ENCODE measurements at regions not wholly inside any gene's neighbourhood (a gene's known extent, or its start where the extent isn't known, plus 50 kb on each side); places are given as distances from the start of the nearest gene placed in this dataset.

DNA sequence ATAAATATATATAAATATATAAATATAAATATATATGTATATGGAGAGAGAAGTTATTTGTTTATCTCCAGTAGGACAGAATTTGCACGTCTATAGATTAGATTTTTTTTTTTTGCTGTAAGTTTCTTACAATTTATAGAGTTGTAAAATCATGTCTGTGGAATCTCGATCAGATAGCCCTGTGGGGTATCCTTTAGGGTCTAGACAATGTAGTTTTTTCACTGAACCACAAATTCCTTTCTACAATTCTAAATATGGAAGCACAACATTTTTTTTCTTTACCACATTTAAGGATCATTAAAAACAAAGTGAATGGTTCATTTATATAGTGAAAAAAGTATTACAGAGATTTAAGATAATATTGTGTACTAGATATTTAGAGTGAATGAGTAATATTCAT, 384.2 kb upstream of the ZNF608 start:
- Mint-ChIP-seq H3K27ac (no peak overlapping the region), H3K36me3 (no peaks in the 10 kb centered on the region), H3K4me3 (no peak overlapping the region), H3K27me3 (ENCODE audit: low read depth in 3 of 3) (peaks cover 0 to 4% (median 0%) of the 10 kb centered on the region in 3 donors), H3K4me1 (no peaks in the 10 kb centered on the region), H3K9me3 (peaks cover 0 to 5% (median 0%) of the 10 kb centered on the region in 6 donors)
- no peak for DNase-seq

GRCh38 chr5:125134216-125135081, 388.0 kb upstream of the ZNF608 start:
- no peaks in the 10 kb centered on the region for H3K9me3 Mint-ChIP-seq

DNA sequence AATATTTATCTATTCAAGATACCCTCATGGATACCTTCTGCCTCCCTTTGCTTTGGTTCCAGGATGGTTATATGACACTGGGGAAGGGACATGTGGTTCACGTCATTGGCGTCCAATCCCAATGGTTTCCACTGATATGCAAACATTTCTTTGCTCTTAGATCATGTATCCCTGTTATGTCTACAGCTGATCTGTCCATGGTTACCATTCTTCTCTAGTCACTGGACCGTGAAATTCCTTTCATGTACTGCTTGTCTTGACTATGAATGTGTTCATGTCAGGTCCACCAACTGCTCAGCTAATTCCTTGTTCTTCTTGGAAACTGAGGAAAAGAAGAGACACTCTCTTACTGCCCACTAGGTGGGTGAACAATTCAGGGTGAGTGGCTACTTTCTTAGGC, 391.1 kb upstream of the ZNF608 start:
- no peaks in the 10 kb centered on the region for H3K9me3 Mint-ChIP-seq
- peaks cover 0 to 1% (median 0%) of the 10 kb centered on the region in 3 donors for H3K27me3 Mint-ChIP-seq (ENCODE audit: low read depth in 3 of 3)
- no peaks in the 10 kb centered on the region for H3K4me1 Mint-ChIP-seq
- no peak overlapping the region for H3K4me3 Mint-ChIP-seq
- DNase-seq = no peak
- no peak overlapping the region for H3K27ac Mint-ChIP-seq
- H3K36me3 Mint-ChIP-seq = no peaks in the 10 kb centered on the region

More at GRCh38 chr5:125134216-125135081, 388.0 kb upstream of the ZNF608 start:
- no peaks in the 10 kb centered on the region for H3K36me3 Mint-ChIP-seq
- H3K27ac Mint-ChIP-seq = no peak overlapping the region
- H3K27me3 Mint-ChIP-seq (ENCODE audit: low read depth in 3 of 3) = peaks cover 0 to under 1% (median 0%) of the 10 kb centered on the region in 3 donors
- no peak overlapping the region for H3K4me3 Mint-ChIP-seq
- DNase-seq = no peak
- H3K4me1 Mint-ChIP-seq = no peaks in the 10 kb centered on the region

- no peak for DNase-seq
- H3K27me3 Mint-ChIP-seq (ENCODE audit: low read depth in 3 of 3) = peaks cover 0 to 3% (median 0%) of the 10 kb centered on the region in 3 donors
- no peaks in the 10 kb centered on the region for H3K4me1 Mint-ChIP-seq
- peaks cover 0 to 1% (median 0%) of the 10 kb centered on the region in 6 donors for H3K9me3 Mint-ChIP-seq
- no peak overlapping the region for H3K4me3 Mint-ChIP-seq
- H3K36me3 Mint-ChIP-seq = no peaks in the 10 kb centered on the region
- no peak overlapping the region for H3K27ac Mint-ChIP-seq
Measured at GRCh38 chr5:125138266-125138665, 391.8 kb upstream of the ZNF608 start.

GRCh38 chr5:125139590-125139989, 393.2 kb upstream of the ZNF608 start:
- H3K4me1 Mint-ChIP-seq = no peaks in the 10 kb centered on the region
- H3K27ac Mint-ChIP-seq = no peak overlapping the region
- no peak overlapping the region for H3K4me3 Mint-ChIP-seq
- no peak for DNase-seq
- H3K27me3 Mint-ChIP-seq (ENCODE audit: low read depth in 3 of 3) = peaks cover 0 to 3% (median 0%) of the 10 kb centered on the region in 3 donors
- H3K36me3 Mint-ChIP-seq = no peaks in the 10 kb centered on the region
- peaks cover 0 to 1% (median 0%) of the 10 kb centered on the region in 6 donors for H3K9me3 Mint-ChIP-seq

- peaks cover 0 to 1% (median 0%) of the 10 kb centered on the region in 6 donors for H3K9me3 Mint-ChIP-seq
- H3K4me3 Mint-ChIP-seq = no peak overlapping the region
- no peaks in the 10 kb centered on the region for H3K4me1 Mint-ChIP-seq
- no peak overlapping the region for H3K27ac Mint-ChIP-seq
- DNase-seq = no peak
- peaks cover 0 to 3% (median 0%) of the 10 kb centered on the region in 3 donors for H3K27me3 Mint-ChIP-seq (ENCODE audit: low read depth in 3 of 3)
- no peaks in the 10 kb centered on the region for H3K36me3 Mint-ChIP-seq
Measured at GRCh38 chr5:125140220-125140619, 393.8 kb upstream of the ZNF608 start.

GRCh38 chr5:125140855-125141254, 394.4 kb upstream of the ZNF608 start:
- H3K4me3 Mint-ChIP-seq = no peak overlapping the region
- H3K36me3 Mint-ChIP-seq = no peaks in the 10 kb centered on the region
- peaks cover 0 to 3% (median 0%) of the 10 kb centered on the region in 3 donors for H3K27me3 Mint-ChIP-seq (ENCODE audit: low read depth in 3 of 3)
- no peaks in the 10 kb centered on the region for H3K4me1 Mint-ChIP-seq
- H3K9me3 Mint-ChIP-seq = peaks cover 0 to 1% (median 0%) of the 10 kb centered on the region in 6 donors
- DNase-seq = no peak
- no peak overlapping the region for H3K27ac Mint-ChIP-seq

DNA sequence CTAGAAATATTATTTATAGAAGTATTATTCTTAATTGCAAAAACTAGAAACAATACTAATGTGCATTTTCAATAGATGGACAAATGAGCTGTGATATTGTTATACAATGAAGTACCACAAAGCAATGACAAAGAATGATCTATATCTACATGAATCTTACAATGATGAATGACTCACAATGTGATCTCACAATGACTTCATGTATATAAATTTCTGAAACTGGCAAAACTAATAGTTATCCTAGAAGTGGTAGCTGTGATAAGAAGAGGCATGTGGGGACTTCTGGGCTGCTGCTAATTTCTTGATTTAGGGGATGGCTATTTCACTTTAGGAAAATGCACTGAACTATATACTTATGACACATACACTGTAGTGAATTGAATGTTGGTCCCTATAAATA, 396.0 kb upstream of the ZNF608 start:
- H3K36me3 Mint-ChIP-seq = no peaks in the 10 kb centered on the region
- no peaks in the 10 kb centered on the region for H3K4me1 Mint-ChIP-seq
- H3K27me3 Mint-ChIP-seq (ENCODE audit: low read depth in 3 of 3) = peaks cover 0 to 3% (median 0%) of the 10 kb centered on the region in 3 donors
- no peak for DNase-seq
- H3K9me3 Mint-ChIP-seq = peaks cover 0 to 1% (median 0%) of the 10 kb centered on the region in 6 donors
- H3K4me3 Mint-ChIP-seq = no peak overlapping the region
- H3K27ac Mint-ChIP-seq = no peak overlapping the region

GRCh38 chr5:125143011-125143410, 396.6 kb upstream of the ZNF608 start:
- no peaks in the 10 kb centered on the region for H3K36me3 Mint-ChIP-seq
- no peak for DNase-seq
- H3K4me3 Mint-ChIP-seq = no peak overlapping the region
- peaks cover 0 to 3% (median 0%) of the 10 kb centered on the region in 3 donors for H3K27me3 Mint-ChIP-seq (ENCODE audit: low read depth in 3 of 3)
- H3K27ac Mint-ChIP-seq = no peak overlapping the region
- peaks cover 0 to 1% (median 0%) of the 10 kb centered on the region in 6 donors for H3K9me3 Mint-ChIP-seq
- H3K4me1 Mint-ChIP-seq = no peaks in the 10 kb centered on the region

- H3K27me3 Mint-ChIP-seq (ENCODE audit: low read depth in 3 of 3) = no peaks in the 10 kb centered on the region
- H3K4me1 Mint-ChIP-seq = no peaks in the 10 kb centered on the region
Measured at GRCh38 chr5:125148076-125148475, 401.6 kb upstream of the ZNF608 start.

DNA sequence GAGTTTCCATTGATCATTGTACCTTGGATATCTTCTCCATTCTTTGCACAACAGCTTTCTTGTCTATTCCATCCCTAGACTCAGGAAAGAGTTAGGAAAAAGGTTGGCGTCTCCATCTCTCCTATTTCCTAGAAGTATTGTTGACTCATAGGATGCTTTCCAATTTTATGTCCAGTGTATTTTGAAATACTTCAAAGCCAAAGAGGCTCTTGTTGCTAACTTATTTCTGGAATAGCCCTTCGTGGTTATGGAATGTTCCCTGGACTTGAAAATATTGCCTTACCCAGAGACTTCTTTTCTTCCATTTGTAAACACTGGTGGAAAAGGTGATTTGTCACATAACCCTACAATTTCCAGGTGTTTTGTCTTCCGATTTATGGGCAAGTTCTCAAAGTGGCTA, 402.3 kb upstream of the ZNF608 start:
- no peak for DNase-seq
- no peaks in the 10 kb centered on the region for H3K36me3 Mint-ChIP-seq
- H3K27me3 Mint-ChIP-seq (ENCODE audit: low read depth in 3 of 3) = no peaks in the 10 kb centered on the region
- no peak overlapping the region for H3K4me3 Mint-ChIP-seq
- no peak overlapping the region for H3K27ac Mint-ChIP-seq
- no peaks in the 10 kb centered on the region for H3K9me3 Mint-ChIP-seq
- no peaks in the 10 kb centered on the region for H3K4me1 Mint-ChIP-seq

More at GRCh38 chr5:125148076-125148475, 401.6 kb upstream of the ZNF608 start:
- no peaks in the 10 kb centered on the region for H3K36me3 Mint-ChIP-seq
- H3K9me3 Mint-ChIP-seq = no peaks in the 10 kb centered on the region
- DNase-seq = no peak
- no peak overlapping the region for H3K27ac Mint-ChIP-seq
- no peak overlapping the region for H3K4me3 Mint-ChIP-seq

GRCh38 chr5:125149110-125149509, 402.7 kb upstream of the ZNF608 start:
- Mint-ChIP-seq H3K27ac (no peak overlapping the region), H3K4me3 (no peak overlapping the region), H3K9me3 (no peaks in the 10 kb centered on the region), H3K4me1 (no peaks in the 10 kb centered on the region), H3K36me3 (no peaks in the 10 kb centered on the region), H3K27me3 (ENCODE audit: low read depth in 3 of 3) (no peaks in the 10 kb centered on the region)
- DNase-seq = no peak

DNA sequence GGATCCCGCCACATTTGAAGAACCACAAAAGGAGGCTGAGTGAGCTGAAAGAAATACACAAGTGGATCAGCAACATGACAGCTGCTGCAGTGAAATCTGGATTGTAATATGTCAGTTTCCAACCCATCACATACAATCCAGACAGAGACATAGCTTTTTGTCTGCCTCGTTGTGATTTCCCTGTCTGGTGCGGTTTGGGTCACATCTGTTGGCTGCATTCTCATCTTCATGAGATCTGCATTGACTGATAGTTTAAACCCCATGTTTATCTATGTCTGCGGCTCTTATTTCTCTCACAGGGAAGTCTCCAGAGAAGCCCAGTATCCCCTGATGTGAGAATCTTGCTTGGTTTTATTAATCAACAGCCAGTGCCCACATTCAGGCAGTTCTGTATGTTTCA, 403.1 kb upstream of the ZNF608 start:
- Mint-ChIP-seq H3K27ac (no peak overlapping the region), H3K9me3 (no peaks in the 10 kb centered on the region), H3K36me3 (no peaks in the 10 kb centered on the region), H3K4me1 (no peaks in the 10 kb centered on the region), H3K27me3 (ENCODE audit: low read depth in 3 of 3) (no peaks in the 10 kb centered on the region), H3K4me3 (no peak overlapping the region)
- no peak for DNase-seq

DNA sequence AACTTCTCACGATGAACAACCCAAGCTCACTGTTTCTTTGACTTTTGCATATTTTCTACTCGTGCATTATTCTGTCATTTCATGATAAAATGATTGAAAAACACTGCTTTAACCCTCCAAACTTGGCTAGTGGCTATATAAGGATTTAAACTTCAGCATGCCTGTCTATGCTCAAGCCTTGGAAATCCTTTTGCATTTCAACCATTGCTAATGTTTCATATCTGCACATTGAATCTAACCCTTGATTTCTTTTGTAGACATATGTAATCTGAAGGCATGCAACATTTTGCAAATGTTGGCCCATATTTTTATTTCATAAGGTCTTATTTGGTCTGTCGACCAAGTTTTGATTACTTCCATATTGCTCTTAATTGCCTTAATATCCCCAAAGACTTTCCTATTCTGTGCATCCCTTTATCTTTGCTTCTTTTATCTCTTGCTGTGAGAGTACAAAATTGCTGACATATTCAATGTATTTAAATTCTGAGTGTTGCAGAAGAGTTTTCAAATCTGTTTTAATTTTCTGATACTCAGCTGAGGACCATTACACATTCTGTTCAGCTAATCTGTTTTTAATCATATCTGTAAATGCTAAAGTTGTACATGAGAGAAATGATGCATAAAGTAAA, 403.7 kb upstream of the ZNF608 start:
- no peaks in the 10 kb centered on the region for H3K36me3 Mint-ChIP-seq
- no peak overlapping the region for H3K27ac Mint-ChIP-seq
- no peak overlapping the region for H3K4me3 Mint-ChIP-seq
- peaks cover 0 to under 1% (median 0%) of the 10 kb centered on the region in 3 donors for H3K27me3 Mint-ChIP-seq (ENCODE audit: low read depth in 3 of 3)
- H3K4me1 Mint-ChIP-seq = no peaks in the 10 kb centered on the region
- no peak for DNase-seq
- H3K9me3 Mint-ChIP-seq = no peaks in the 10 kb centered on the region
